IPS DF 6.9 (cell line): ENCODE measurements at regions not wholly inside any gene's neighbourhood (a gene's known extent, or its start where the extent isn't known, plus 50 kb on each side); places are given as distances from the start of the nearest gene placed in this dataset.
"Not testable (repeated sequence)": the region's sequence is repeated elsewhere in the genome, so short reads cannot be mapped to it uniquely, and the experiment has no call there.

ENCODE experiments used
- DNase-seq: peaks from one replicate; pipeline ENCODE4 v3.0.0-alpha.2; 2013; ENCODE audit warnings: low read depth, low spot score
- H3K27ac ChIP-seq: one replicate; pipeline ENCODE4 v1.5.1; 2013; ENCODE audit warnings: low read length, control low read depth
- H3K27me3 ChIP-seq: 2 replicates; pipeline ENCODE4 v1.6.1; 2013; ENCODE audit warnings: mild to moderate bottlenecking, low read length; ENCODE audit not compliant: control insufficient read depth, insufficient read depth
- H3K36me3 ChIP-seq: 2 replicates; pipeline ENCODE4 v1.6.1; 2013; ENCODE audit warnings: low read length; ENCODE audit not compliant: control insufficient read depth, insufficient read depth
- H3K4me1 ChIP-seq: 2 replicates; pipeline ENCODE4 v1.6.1; 2013; ENCODE audit warnings: low read length; ENCODE audit not compliant: control insufficient read depth, insufficient read depth
- H3K4me3 ChIP-seq: 2 replicates; pipeline ENCODE4 v1.5.1; 2013; ENCODE audit warnings: mild to moderate bottlenecking, low read length
- H3K9me3 ChIP-seq: 2 replicates; pipeline ENCODE4 v1.6.1; 2013; ENCODE audit warnings: low read length, inconsistent platforms; ENCODE audit not compliant: control insufficient read depth, insufficient read depth
- WGBS: extraction: QIAGEN DNeasy Blood & Tissue Kit; methylation state at CpG from one replicate; pipeline ENCODE4 v1.1.7; 2013; ENCODE audit warnings: mixed read lengths, missing lambda C conversion rate; ENCODE audit not compliant: insufficient read length, insufficient coverage; 5-methylcytosine and 5-hydroxymethylcytosine counted together

- Histone ChIP-seq H3K27me3 (no peaks in the 10 kb centered on the region), H3K27ac (no peak overlapping the region), H3K9me3 (no peaks in the 10 kb centered on the region), H3K4me1 (no peaks in the 10 kb centered on the region), H3K36me3 (no peaks in the 10 kb centered on the region), H3K4me3 (no peak overlapping the region)
- no peak for DNase-seq
- no CpG with 5 or more reads among the region's 4 CpGs for WGBS
These were observed 104.6 kb downstream of the RAP2B start for GRCh38 chr3:153266619-153267018.

- no peak overlapping the region for H3K4me3 ChIP-seq
- no CpG with 5 or more reads among the region's 51 CpGs for WGBS
- H3K27ac ChIP-seq: no peak overlapping the region
- H3K4me1 ChIP-seq: no peaks in the 10 kb centered on the region
- H3K9me3 ChIP-seq: no peaks in the 10 kb centered on the region
- H3K27me3 ChIP-seq: no peaks in the 10 kb centered on the region
- no peak for DNase-seq
- H3K36me3 ChIP-seq: no peaks in the 10 kb centered on the region
These were observed 106.7 kb downstream of the RAP2B start for GRCh38 chr3:153268564-153269279.

- H3K27ac ChIP-seq: no peak overlapping the region
- WGBS: 100% methylated on average over 1 of the region's 4 CpGs
These were observed 107.7 kb downstream of the RAP2B start for GRCh38 chr3:153269730-153270129.

GRCh38 chr3:153273217-153273616 lies 111.2 kb downstream of the RAP2B start:
- DNase-seq: no peak
- Histone ChIP-seq H3K4me3 (no peak overlapping the region), H3K9me3 (no peaks in the 10 kb centered on the region), H3K36me3 (no peaks in the 10 kb centered on the region), H3K4me1 (no peaks in the 10 kb centered on the region), H3K27ac (no peak overlapping the region), H3K27me3 (no peaks in the 10 kb centered on the region)
- WGBS: no CpG with 5 or more reads among the region's 4 CpGs

More at GRCh38 chr3:153269730-153270129, 107.7 kb downstream of the RAP2B start:
- no peaks in the 10 kb centered on the region for H3K36me3 ChIP-seq
- no peaks in the 10 kb centered on the region for H3K4me1 ChIP-seq
- H3K9me3 ChIP-seq: no peaks in the 10 kb centered on the region
- no peak for DNase-seq
- H3K4me3 ChIP-seq: no peak overlapping the region
- no peaks in the 10 kb centered on the region for H3K27me3 ChIP-seq

DNA sequence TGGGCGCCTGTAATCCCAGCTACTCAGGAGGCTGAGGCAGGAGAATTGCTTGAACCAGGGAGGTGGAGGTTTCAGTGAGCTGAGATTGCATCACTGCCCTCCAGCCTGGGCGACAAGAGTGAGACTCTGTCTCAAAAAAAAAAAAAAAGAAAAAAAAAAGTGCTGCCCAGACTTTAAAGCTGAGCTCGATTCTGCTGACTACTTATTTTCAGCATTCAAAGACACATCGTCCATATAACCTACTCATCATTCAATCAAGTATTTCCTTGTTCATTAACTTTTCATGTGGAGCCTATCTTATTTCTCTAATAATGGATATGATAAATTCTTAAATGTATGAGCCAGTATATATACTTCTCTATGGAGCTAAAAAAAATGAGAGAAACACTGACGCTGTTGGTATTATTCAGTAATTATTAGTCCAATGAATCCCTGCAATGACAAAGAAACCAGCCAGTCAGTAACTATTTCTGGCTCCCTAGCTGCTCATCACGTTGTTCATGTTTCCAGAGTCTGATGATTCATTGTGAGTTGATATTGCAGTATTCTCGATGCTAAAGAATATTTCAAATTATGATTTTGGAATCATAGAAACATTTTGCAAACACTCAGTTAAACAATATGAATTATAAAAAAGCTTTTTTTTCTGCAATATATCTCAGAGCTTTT lies 111.9 kb downstream of the RAP2B start:
- DNase-seq: no peak
- Histone ChIP-seq H3K36me3 (no peaks in the 10 kb centered on the region), H3K27ac (no peak overlapping the region), H3K9me3 (no peaks in the 10 kb centered on the region), H3K27me3 (no peaks in the 10 kb centered on the region), H3K4me3 (no peak overlapping the region), H3K4me1 (no peaks in the 10 kb centered on the region)
- WGBS: 100% methylated on average over 1 of the region's 7 CpGs

- H3K27ac ChIP-seq: no peak overlapping the region
- no peaks in the 10 kb centered on the region for H3K36me3 ChIP-seq
- no CpG with 5 or more reads among the region's 3 CpGs for WGBS
These were observed 112.5 kb downstream of the RAP2B start for GRCh38 chr3:153274561-153274960.

GRCh38 chr3:153275514-153275913 lies 113.5 kb downstream of the RAP2B start:
- H3K4me3 ChIP-seq: no peak overlapping the region
- no peak for DNase-seq
- H3K4me1 ChIP-seq: no peaks in the 10 kb centered on the region
- no peaks in the 10 kb centered on the region for H3K36me3 ChIP-seq
- no peaks in the 10 kb centered on the region for H3K27me3 ChIP-seq
- no peak overlapping the region for H3K27ac ChIP-seq
- H3K9me3 ChIP-seq: no peaks in the 10 kb centered on the region

More at GRCh38 chr3:153274561-153274960, 112.5 kb downstream of the RAP2B start:
- Histone ChIP-seq H3K4me1 (no peaks in the 10 kb centered on the region), H3K4me3 (no peak overlapping the region), H3K27me3 (no peaks in the 10 kb centered on the region), H3K9me3 (no peaks in the 10 kb centered on the region)
- DNase-seq: no peak

DNA sequence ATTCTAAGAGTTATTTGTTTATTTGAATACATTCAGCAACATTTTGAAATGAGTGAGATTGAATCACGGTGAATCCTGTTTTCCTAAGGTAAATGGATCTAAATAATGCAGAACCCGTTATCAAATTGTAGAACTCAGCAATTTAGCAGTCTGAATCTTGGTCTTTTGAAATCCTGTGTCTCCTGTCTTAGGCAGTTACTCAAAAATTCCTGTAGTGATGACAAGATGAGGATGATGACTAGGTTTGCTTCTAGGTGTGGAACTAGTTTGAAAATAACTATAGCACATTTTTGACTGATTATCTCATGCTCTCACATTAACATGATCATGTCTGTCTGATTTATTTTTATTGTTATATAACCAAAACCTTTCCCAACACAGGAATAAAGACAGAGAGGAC lies 115.0 kb downstream of the RAP2B start:
- Histone ChIP-seq H3K4me3 (no peak overlapping the region), H3K27me3 (no peaks in the 10 kb centered on the region), H3K36me3 (no peaks in the 10 kb centered on the region), H3K27ac (no peak overlapping the region), H3K4me1 (no peaks in the 10 kb centered on the region), H3K9me3 (no peaks in the 10 kb centered on the region)
- WGBS: no CpG with 5 or more reads among the region's 2 CpGs
- DNase-seq: no peak

GRCh38 chr3:153281236-153281997 lies 119.4 kb downstream of the RAP2B start:
- H3K27me3 ChIP-seq, H3K9me3 ChIP-seq, H3K27ac ChIP-seq, H3K4me3 ChIP-seq, H3K4me1 ChIP-seq, H3K36me3 ChIP-seq, DNase-seq: not testable (repeated sequence)
- no CpG with 5 or more reads among the region's 29 CpGs for WGBS

- H3K27me3 ChIP-seq: no peaks in the 10 kb centered on the region
- no peak overlapping the region for H3K4me3 ChIP-seq
- no peak overlapping the region for H3K27ac ChIP-seq
- no peaks in the 10 kb centered on the region for H3K36me3 ChIP-seq
- no peaks in the 10 kb centered on the region for H3K9me3 ChIP-seq
- WGBS: no CpG with 5 or more reads among the region's 5 CpGs
- H3K4me1 ChIP-seq: peaks cover 2% of the 10 kb centered on the region; the same call in 1 of the 2 replicates
- no peak for DNase-seq
These were observed 120.3 kb downstream of the RAP2B start for GRCh38 chr3:153282355-153282754.
